ENCODE measurements at regions not wholly inside any gene's neighbourhood (a gene's known extent, or its start where the extent isn't known, plus 50 kb on each side); places are given as distances from the start of the nearest gene placed in this dataset.

- TF ChIP-seq CTCF (conservative IDR thresholded peaks at IDR 0.05 in 1 of 2, IDR thresholded peaks at IDR 0.05 in 1 of 2; ENCODE audit: extremely low read depth in 1 of 2, insufficient read depth in 1 of 2, low read depth in 1 of 2, low read length in 2 of 2) (no peak), EZH2 (IDR thresholded peaks at IDR 0.05; ENCODE audit: borderline replicate concordance, low read length) (no peak)
Observed at GRCh38 chr12:47024463-47024862, 55.0 kb upstream of the PCED1B start.

Measured in mammary epithelial cell (primary cell).